Body of pancreas (tissue), 4 donors: ENCODE measurements at regions not wholly inside any gene's neighbourhood (a gene's known extent, or its start where the extent isn't known, plus 50 kb on each side); places are given as distances from the start of the nearest gene placed in this dataset.

ENCODE experiments used
- POLR2A ChIP-seq, 3 donors: fragments of 450-650 bp; IDR thresholded peaks; one replicate each; pipeline ENCODE4 v1.6.1; 2016; ENCODE audit warnings: antibody characterized with exemption in 3 of 3, mild to moderate bottlenecking in 2 of 3
- TF ChIP-seq, protein P1 (sequence below), 7 experiments: fragments of 450-650 bp in 4 of 7; fragments of 200-600 bp in 3 of 7; sonication (generic) in 3 of 7; IDR thresholded peaks; one replicate each; pipeline ENCODE4 v1.5.1; 2016 to 2019; ENCODE audit warnings: antibody characterized with exemption in 7 of 7

DNA sequence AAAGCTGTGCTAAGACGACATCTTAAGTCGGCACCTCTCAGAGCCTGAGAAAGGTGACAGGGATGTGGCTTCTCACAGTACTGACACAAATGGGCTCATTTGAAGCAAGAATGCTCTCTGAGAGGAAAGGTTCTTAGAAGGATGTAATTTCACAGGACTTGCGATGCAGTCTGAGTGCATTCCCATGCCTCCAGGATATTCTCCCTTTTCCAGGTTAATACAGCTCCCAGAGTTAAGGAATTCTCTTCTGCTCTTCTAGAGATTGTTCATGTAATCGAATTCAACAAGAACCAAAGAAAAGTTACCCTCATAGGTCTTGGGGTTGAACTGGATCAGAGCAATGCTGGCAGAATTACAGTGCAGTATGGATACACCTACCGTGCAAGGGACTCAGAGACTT, 131.0 kb downstream of the GALR1 start:
- TF ChIP-seq, protein P1, sequence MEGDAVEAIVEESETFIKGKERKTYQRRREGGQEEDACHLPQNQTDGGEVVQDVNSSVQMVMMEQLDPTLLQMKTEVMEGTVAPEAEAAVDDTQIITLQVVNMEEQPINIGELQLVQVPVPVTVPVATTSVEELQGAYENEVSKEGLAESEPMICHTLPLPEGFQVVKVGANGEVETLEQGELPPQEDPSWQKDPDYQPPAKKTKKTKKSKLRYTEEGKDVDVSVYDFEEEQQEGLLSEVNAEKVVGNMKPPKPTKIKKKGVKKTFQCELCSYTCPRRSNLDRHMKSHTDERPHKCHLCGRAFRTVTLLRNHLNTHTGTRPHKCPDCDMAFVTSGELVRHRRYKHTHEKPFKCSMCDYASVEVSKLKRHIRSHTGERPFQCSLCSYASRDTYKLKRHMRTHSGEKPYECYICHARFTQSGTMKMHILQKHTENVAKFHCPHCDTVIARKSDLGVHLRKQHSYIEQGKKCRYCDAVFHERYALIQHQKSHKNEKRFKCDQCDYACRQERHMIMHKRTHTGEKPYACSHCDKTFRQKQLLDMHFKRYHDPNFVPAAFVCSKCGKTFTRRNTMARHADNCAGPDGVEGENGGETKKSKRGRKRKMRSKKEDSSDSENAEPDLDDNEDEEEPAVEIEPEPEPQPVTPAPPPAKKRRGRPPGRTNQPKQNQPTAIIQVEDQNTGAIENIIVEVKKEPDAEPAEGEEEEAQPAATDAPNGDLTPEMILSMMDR (IDR thresholded peaks at IDR 0.05) = no peak
- no peak for TF ChIP-seq POLR2A (IDR thresholded peaks at IDR 0.05)
